OCI-LY7 (cell line): ENCODE measurements at regions not wholly inside any gene's neighbourhood (a gene's known extent, or its start where the extent isn't known, plus 50 kb on each side); places are given as distances from the start of the nearest gene placed in this dataset.

Source experiments
- EZH2phosphoT487 ChIP-seq: fragments of 200-600 bp; sonication (generic); IDR thresholded peaks from 2 replicates; pipeline ENCODE4 v1.6.1; 2018; ENCODE audit warnings: low read depth, borderline replicate concordance, mild to moderate bottlenecking, mixed run types, antibody characterized with exemption, low read length, moderate library complexity, mixed read lengths
- TF ChIP-seq, protein P1 (sequence below): fragments of 200-600 bp; sonication (generic); conservative IDR thresholded peaks from 2 replicates; pipeline ENCODE4 v1.5.1; 2014; ENCODE audit warnings: mild to moderate bottlenecking, antibody characterized with exemption, low read length, moderate library complexity, mixed read lengths

DNA sequence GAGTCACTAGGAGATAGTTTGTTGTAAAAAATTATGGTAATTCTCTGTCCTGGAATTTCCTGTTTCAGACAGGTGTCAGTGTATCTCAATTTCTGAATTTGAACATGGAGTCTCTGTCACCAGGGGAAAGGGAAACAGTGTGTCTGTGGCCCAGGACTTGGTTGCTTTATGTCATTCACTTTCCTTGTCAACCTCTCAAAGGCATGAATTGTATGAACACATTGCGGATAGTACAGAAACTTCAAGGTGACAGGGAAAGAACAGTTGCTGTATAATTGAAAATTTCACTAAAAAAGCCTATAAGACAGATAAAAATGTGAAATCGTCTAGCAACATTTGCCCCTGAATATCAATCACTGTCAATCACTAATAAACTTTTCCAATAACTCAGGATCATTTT lies 175.0 kb upstream of the DPH6 start:
- TF ChIP-seq, protein P1, sequence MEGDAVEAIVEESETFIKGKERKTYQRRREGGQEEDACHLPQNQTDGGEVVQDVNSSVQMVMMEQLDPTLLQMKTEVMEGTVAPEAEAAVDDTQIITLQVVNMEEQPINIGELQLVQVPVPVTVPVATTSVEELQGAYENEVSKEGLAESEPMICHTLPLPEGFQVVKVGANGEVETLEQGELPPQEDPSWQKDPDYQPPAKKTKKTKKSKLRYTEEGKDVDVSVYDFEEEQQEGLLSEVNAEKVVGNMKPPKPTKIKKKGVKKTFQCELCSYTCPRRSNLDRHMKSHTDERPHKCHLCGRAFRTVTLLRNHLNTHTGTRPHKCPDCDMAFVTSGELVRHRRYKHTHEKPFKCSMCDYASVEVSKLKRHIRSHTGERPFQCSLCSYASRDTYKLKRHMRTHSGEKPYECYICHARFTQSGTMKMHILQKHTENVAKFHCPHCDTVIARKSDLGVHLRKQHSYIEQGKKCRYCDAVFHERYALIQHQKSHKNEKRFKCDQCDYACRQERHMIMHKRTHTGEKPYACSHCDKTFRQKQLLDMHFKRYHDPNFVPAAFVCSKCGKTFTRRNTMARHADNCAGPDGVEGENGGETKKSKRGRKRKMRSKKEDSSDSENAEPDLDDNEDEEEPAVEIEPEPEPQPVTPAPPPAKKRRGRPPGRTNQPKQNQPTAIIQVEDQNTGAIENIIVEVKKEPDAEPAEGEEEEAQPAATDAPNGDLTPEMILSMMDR, result no peak
- TF ChIP-seq EZH2phosphoT487, result no peak
